ENCODE measurements at regions not wholly inside any gene's neighbourhood (a gene's known extent, or its start where the extent isn't known, plus 50 kb on each side); places are given as distances from the start of the nearest gene placed in this dataset.

- no peak for DNase-seq (ENCODE audit: low read depth in 4 of 4, low spot score in 2 of 4)
Observed at GRCh38 chr5:164179406-164179805, 674.0 kb downstream of the MAT2B start.

- no peak for DNase-seq (ENCODE audit: low read depth in 4 of 4, low spot score in 2 of 4)
Observed at GRCh38 chr5:164181604-164182003, 676.2 kb downstream of the MAT2B start.

- DNase-seq (ENCODE audit: low read depth in 4 of 4, low spot score in 2 of 4) = no peak
Observed at GRCh38 chr5:164184158-164184557, 678.7 kb downstream of the MAT2B start.

GRCh38 chr5:164185000-164185399 is 679.6 kb downstream of the MAT2B start:
- no peak for DNase-seq (ENCODE audit: low read depth in 4 of 4, low spot score in 2 of 4)

- DNase-seq (ENCODE audit: low read depth in 4 of 4, low spot score in 2 of 4) = no peak
Observed at GRCh38 chr5:164186550-164186949, 681.1 kb downstream of the MAT2B start.

- no peak for DNase-seq (ENCODE audit: low read depth in 4 of 4, low spot score in 2 of 4)
Observed at GRCh38 chr5:164187785-164188184, 682.4 kb downstream of the MAT2B start.

- no peak for DNase-seq (ENCODE audit: low read depth in 4 of 4, low spot score in 2 of 4)
Observed at GRCh38 chr5:164188733-164189148, 683.3 kb downstream of the MAT2B start.

GRCh38 chr5:164191240-164191639 is 685.8 kb downstream of the MAT2B start:
- DNase-seq (ENCODE audit: low read depth in 4 of 4, low spot score in 2 of 4) = no peak

- DNase-seq (ENCODE audit: low read depth in 4 of 4, low spot score in 2 of 4) = no peak
Observed at GRCh38 chr5:164202338-164202737, 696.9 kb downstream of the MAT2B start.

GRCh38 chr5:164203581-164204225 is 698.3 kb downstream of the MAT2B start:
- no peak for DNase-seq (ENCODE audit: low read depth in 4 of 4, low spot score in 2 of 4)

- DNase-seq (ENCODE audit: low read depth in 4 of 4, low spot score in 2 of 4) = no peak
Observed at GRCh38 chr5:164204338-164204946, 699.0 kb downstream of the MAT2B start.

GRCh38 chr5:164206196-164206595 is 700.8 kb downstream of the MAT2B start:
- no peak for DNase-seq (ENCODE audit: low read depth in 4 of 4, low spot score in 2 of 4)

GRCh38 chr5:164207646-164208045 is 702.2 kb downstream of the MAT2B start:
- DNase-seq (ENCODE audit: low read depth in 4 of 4, low spot score in 2 of 4) = no peak

GRCh38 chr5:164210491-164210890 is 705.1 kb downstream of the MAT2B start:
- DNase-seq (ENCODE audit: low read depth in 4 of 4, low spot score in 2 of 4) = no peak

GRCh38 chr5:164214698-164215097 is 709.3 kb downstream of the MAT2B start:
- no peak for DNase-seq (ENCODE audit: low read depth in 4 of 4, low spot score in 2 of 4)

- DNase-seq (ENCODE audit: low read depth in 4 of 4, low spot score in 2 of 4) = no peak
Observed at GRCh38 chr5:164217464-164217863, 712.0 kb downstream of the MAT2B start.

GRCh38 chr5:164220522-164220921 is 715.1 kb downstream of the MAT2B start:
- DNase-seq (ENCODE audit: low read depth in 4 of 4, low spot score in 2 of 4) = no peak

GRCh38 chr5:164224236-164224635 is 718.8 kb downstream of the MAT2B start:
- DNase-seq (ENCODE audit: low read depth in 4 of 4, low spot score in 2 of 4) = no peak

GRCh38 chr5:164224772-164225171 is 719.4 kb downstream of the MAT2B start:
- DNase-seq (ENCODE audit: low read depth in 4 of 4, low spot score in 2 of 4) = no peak

GRCh38 chr5:164230341-164230740 is 724.9 kb downstream of the MAT2B start:
- DNase-seq (ENCODE audit: low read depth in 4 of 4, low spot score in 2 of 4) = no peak

GRCh38 chr5:164233791-164234190 is 728.4 kb downstream of the MAT2B start:
- no peak for DNase-seq (ENCODE audit: low read depth in 4 of 4, low spot score in 2 of 4)

GRCh38 chr5:164234321-164234720 is 728.9 kb downstream of the MAT2B start:
- no peak for DNase-seq (ENCODE audit: low read depth in 4 of 4, low spot score in 2 of 4)

Data from left renal cortex interstitium (tissue), 4 donors.